Stimulated activated CD8-positive, alpha-beta memory T cell treated with anti-CD3 and anti-CD28 coated beads, Interleukin-15, amount 100 ng/mL, for 4 hours (primary cell): ENCODE measurements at regions not wholly inside any gene's neighbourhood (a gene's known extent, or its start where the extent isn't known, plus 50 kb on each side); places are given as distances from the start of the nearest gene placed in this dataset.
A peak's percentile ranks its signal among the peaks of the same experiment; 100 is the strongest.
"Not testable (repeated sequence)": the region's sequence is repeated elsewhere in the genome, so short reads cannot be mapped to it uniquely, and the experiment has no call there.

Experiments used
- DNase-seq, 2 donors: peaks; one replicate each; pipeline ENCODE4 v3.0.0-alpha.2; 2020; ENCODE audit warnings: low read depth in 2 of 2

DNA sequence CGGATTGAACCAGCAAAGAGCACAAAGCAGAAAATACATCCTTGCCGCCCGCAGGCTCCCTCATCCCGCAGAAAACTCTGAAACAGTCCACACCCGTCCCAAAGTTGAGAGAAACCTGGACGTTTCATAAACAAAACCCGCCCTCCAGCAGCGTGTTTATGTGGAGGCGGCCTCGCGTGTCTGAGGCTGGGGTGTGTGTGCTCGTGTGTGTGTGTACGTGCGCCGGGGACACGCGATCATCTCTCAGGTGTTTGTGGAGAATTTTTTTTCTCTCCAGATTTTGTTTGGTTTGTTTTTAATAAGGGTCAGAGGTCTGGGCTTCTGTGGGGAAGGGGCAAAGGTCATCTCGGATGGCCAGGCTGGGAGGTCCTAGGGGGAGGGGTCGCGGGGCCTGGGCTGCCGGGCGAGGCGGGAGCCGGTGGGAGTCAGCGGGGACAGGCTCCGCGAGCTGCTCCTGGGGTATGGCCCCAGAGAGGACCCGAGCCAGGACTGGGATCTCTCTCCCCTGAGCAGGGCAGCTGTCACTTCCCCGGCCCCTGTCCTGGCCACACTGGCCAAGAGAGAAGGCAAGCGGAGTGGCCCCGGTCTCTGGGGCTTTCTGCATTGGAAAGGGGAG is 206.4 kb downstream of the C9orf50 start:
- peak in 1 of 2 donors; percentile 12 for DNase-seq

- DNase-seq = peak; percentile 96 to 99
Measured at GRCh38 chr9:129413537-129414376, 207.1 kb downstream of the C9orf50 start.

DNA sequence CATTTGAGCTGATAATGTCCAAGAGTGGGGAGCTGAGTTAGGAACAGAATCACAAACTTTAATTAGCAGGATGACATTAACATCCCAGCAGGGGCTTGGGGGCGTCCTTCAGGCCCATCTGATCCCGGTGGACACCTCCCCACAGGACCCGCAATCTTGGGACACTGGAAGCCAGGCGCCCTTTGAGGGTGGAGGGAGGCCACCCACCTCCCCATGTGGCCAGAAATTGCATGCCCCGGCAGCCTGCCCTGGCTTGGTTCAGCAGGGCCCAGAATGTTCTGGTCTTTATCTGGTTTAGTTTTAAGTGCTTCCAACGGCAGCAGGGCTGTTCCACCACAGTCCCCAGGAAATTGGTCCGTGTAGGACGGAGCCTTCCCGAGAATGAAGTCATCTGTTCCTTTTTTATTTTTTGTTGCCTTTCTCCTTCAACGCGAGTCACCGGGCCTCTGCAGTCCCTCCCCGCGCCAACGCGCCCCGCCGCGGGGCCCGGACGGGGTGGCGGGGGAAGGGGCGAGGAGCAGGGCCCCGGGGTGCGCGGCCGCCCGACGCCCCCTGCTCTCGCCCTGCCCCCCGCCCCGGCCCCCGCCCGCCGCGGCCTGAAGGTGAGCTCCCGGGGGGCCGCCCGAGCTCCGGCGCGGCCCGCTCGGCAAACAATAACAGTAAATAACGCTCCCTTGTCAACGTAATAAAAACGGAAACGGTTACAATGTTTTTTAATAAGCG is 207.9 kb downstream of the C9orf50 start:
- no peak for DNase-seq

DNA sequence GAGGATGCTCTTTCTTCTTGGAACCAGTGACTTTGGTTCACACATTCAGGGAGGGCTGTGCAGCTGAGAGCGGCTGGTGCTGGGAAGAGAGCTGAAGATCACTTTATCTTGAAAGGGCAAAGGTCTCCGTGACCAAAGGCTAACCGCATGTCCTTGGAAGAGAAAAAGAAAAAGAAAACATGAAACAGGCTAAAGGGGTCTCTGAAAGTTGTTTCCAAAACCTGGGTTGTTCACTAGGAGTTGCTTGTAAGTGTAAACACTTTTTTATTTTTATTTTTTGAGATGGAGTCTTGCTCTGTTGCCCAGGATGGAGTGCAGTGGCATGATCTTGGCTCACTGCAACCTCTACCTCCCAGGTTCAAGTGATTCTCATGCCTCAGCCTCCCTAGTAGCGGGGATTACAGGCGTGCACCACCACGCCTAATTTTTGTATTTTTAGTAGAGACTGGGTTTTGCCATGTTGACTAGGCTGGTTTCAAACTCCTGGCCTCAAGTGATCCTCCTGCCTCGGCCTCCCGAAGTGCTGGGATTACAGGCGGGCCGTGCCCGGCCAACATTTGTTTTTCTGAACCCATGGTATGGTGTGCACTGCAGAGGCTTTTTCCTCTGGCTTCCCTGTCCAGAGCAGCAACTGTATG is 208.6 kb downstream of the C9orf50 start:
- DNase-seq = not testable (repeated sequence)

GRCh38 chr9:129411501-129412175 is 209.3 kb downstream of the C9orf50 start:
- DNase-seq = no peak

- DNase-seq = no peak
Measured at GRCh38 chr9:129410226-129410625, 210.7 kb downstream of the C9orf50 start.

GRCh38 chr9:129408535-129409215 is 212.2 kb downstream of the C9orf50 start:
- DNase-seq = no peak

DNA sequence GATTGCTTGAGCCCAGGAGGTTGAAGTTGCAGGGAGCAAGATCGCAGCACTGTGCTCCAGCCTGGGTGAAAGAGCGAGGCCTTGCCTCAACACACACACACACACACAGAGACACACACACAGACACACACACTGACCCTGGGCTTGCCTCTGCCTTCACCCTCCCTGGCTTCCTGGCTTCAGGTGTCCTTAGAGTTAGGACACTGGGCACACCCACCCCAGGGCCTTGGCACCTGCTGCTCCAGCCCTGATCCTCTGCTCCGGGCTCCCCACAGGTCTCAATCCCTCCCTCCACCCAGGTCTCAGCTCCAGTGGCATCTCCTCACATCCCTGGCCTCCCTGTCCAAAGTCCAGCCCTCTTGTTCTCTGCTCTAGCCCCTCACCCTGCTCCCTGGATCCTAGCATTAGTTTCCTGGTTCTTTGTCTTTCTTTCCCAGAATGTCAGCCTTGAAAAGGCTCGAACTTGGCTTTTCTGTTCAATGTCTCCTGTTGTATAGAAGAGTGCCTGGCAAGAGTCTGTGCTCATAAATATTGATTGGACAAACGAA is 212.9 kb downstream of the C9orf50 start:
- no peak for DNase-seq

- no peak for DNase-seq
Measured at GRCh38 chr9:129406278-129407225, 214.3 kb downstream of the C9orf50 start.

DNA sequence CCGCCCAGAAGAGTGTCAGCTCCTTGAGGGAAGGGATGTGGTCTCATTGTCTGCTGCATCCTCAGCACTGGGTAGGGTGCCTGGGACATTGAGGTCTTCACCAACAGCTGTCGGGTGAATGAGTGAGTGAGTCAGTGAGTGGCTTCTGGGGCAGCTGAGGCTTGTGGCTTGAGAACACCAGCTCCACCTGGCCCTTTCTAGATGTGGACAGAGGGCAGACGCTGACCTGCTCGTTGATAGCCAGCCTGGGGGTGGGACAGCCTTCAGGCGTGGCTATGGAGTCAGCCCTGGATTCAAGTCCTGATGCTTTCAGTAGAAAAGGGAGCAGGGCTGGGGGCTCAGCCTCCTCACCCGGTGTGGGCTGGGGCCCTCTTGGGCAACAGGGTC is 215.1 kb downstream of the C9orf50 start:
- DNase-seq = no peak

DNA sequence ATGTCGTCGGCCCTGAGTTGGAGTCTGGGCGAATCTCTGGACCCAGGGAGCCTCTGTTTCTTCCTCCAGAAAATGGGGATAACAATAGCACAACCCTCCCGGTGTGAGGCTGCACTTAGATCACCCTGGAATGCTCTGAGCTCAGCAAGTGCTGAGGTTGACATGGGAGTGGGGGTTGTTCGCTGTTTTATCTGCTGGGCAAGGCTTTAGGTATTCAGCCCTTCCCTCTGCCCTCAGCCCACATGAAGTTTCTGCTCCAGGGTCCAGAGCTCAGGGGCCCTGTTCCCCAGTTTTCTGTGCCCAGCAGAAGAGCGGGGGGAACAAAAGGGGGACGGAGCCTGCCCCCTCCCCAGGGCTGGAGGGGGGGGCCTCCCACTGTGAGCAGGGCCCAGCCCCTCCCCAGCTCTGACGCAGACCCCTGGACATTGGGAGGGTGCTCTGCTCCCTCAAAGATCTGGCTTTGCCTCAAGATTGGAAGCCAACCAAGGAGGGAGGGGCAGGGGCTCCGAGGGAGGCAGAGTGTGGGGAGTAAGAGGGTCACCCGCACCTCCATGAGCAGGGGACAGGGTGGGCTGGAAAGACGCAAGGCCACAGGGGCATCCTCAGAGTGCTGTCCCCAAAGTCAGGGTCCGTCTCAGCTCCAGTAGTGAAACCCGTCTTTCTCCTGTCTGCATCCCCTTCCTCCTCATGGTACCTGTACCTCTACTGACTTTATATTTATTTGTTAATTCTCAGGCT is 215.6 kb downstream of the C9orf50 start:
- DNase-seq = no peak

DNA sequence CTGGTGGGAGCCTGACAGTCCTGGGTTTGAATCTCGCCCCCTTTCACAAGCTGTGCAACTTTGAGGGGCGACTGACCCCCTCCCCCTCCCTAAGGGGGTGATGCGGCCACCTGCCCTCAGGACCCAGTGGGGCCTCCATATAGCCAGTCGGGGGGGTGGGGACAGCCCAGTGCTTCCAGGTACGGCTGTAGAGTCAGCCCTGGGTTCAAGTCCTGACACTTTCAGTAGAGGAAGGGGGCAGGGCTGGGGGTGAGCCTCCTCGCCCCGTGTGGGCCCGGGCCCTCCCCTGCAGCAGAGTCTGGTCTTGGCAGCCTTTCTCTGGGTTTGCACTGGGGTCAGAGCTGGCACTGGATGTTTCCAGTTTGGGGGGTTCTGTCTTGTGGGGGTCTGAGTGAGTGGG is 216.3 kb downstream of the C9orf50 start:
- no peak for DNase-seq

DNA sequence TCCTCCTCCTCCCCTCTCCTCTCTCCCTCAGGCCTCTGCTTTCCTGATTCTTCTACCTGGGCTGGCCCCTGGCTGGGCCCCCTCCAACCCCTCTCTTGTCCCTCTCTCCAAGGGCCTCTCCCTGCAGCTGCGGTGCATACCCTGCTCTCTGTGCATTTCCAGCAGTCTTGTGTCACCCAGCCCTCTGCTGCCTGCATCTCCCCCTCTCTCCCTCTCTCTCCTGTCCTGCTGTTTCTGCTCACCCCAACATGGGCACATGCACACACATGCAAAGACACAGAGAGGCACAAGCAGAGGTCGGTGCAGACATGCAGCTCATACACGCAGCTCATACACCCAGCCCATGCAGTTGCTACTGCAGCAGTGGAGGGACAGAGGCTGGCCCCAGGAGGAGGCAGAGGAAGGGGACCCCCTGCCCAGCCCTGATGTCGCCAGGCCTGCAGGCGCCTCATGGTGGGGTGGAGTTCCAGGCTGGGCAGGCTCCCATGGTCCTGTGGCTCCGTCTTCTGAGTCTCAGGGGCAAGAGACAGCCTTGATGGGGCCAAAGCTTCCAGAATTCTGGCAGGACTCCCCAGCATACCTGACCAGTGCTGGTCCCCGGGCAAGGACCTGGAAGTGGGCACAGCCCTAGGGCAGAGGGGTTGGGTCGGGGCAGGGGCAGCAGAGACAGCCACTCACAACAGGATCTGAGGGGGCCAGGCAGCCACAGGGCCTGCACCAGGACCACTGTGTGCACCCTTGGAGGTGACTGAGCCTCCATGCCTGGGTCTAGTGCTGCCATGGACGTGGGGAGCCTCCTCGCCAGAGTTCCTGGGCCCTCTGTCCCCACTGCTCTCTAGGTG is 216.9 kb downstream of the C9orf50 start:
- no peak for DNase-seq

DNA sequence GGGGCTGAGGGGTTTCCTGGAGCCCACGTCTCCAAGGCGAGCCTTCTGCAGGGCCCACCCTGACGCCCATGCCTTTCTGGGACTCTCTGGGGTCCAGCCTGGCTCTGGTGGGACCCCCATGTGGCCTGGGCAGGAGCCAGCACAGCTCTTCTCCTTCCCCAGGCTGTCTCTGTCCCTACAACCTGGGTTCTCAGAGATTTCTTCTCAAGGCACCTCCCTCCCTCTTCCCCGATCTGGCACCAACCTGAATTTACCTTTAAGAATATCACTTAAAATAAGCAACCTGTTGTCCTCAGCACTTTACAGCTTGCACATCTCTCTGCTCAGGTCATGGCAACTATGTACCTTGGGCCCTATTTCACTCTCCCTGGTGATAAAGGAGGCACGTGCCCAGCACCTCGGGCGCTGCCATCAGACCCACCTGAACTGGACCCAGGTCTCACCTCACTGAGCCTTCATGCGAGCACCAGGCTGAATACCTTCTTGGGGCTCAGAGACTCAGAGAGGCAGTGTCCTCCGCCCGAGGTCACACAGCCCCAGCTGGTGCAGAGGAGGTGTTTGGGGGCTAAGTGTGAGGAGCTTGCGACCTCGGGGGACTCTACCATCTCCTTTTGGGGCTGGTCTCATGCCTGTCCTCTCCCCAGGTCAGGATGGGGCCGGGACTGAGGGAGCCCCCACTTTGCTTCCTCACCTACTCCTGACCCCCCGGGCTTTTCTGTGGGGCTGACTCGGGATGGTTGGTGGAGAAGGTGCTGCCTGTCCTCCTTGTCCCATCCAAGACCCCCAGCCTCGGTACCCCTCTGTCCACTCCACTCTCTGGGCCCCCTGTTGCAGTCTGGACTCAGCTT is 217.7 kb downstream of the C9orf50 start:
- DNase-seq = no peak

GRCh38 chr9:129402371-129402739 is 218.5 kb downstream of the C9orf50 start:
- DNase-seq = no peak

GRCh38 chr9:129401623-129402370 is 219.1 kb downstream of the C9orf50 start:
- no peak for DNase-seq
